GM21423 (cell line): ENCODE measurements at regions not wholly inside any gene's neighbourhood (a gene's known extent, or its start where the extent isn't known, plus 50 kb on each side); places are given as distances from the start of the nearest gene placed in this dataset.
"Not testable (repeated sequence)": the region's sequence is repeated elsewhere in the genome, so short reads cannot be mapped to it uniquely, and the experiment has no call there.

Experiments
- ATAC-seq: cut with Tn5 transposase; IDR thresholded peaks from one replicate; pipeline ENCODE4 v1.9.1; 2021; ENCODE audit warnings: mild to moderate bottlenecking, moderate library complexity; ENCODE audit not compliant: unreplicated experiment

DNA sequence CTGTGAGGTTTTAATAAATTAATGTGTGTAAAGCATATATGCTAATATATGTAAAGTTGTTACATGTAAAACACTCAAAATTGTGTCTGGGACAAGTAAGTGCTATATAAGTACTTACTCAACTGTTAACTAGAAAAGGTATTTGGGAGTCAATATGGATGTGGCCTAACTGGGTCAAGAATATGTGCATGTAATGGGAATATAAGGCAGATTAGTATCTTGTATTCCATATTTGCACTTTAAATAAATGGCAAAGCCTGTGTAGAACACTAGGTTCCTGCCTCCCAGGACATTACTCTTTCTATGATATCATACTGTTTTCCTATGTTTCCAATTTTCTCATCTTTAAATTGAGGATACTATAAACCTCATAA, 270.6 kb downstream of the FBXO8 start:
- no peak for ATAC-seq

DNA sequence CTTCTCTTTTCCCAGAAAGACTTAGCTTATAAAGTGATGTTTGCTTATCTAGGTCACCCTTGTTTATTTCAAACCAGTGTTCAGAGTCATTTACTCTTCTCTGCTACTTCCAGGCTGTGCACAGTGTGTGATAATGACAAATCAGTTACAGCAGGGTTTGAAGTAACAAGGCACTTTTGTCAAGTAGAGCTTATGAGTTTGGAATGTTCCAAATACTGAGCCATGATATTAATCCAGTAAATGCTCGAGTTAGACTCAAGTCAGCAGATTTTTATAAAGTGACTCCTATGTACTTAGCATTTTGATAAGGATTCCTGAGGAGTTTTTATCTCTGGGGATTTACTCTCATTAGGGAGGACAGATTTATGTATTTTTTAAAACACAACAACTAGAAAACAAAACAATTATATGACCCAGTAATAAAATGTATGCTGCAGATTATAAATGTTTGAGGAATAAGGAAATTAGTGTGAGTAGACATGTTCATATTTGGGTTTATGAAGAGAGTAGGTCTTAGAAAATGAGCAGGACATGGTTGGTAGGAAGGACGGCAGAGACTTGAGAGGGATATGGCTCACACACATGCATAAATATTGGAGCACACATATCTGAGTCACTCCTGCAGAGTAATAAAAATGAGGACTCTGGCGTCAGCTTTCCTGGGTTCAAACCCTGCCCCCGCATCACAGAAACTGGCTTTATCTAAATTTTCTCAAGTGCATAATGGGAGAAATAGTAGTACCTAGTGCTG, 271.2 kb downstream of the FBXO8 start:
- ATAC-seq = no peak

DNA sequence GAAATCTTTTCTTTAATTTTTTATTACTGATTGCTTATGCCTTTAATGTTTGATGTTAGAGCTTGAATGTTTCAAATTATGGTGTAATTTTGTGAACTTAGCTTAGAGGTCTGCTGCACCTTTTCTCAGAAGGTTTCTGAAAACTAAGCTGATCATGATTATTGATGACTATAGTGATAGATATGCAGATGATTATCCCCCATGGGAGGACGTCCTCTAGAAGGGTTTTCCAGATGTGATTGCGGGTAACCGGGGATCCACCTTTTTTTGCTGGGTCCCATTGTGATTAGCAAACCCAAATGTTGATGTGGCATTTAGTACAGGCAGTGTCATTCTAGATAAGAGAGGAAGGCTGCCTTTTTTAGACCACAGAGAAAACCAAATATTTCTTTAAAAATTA, 272.9 kb downstream of the FBXO8 start:
- no peak for ATAC-seq

DNA sequence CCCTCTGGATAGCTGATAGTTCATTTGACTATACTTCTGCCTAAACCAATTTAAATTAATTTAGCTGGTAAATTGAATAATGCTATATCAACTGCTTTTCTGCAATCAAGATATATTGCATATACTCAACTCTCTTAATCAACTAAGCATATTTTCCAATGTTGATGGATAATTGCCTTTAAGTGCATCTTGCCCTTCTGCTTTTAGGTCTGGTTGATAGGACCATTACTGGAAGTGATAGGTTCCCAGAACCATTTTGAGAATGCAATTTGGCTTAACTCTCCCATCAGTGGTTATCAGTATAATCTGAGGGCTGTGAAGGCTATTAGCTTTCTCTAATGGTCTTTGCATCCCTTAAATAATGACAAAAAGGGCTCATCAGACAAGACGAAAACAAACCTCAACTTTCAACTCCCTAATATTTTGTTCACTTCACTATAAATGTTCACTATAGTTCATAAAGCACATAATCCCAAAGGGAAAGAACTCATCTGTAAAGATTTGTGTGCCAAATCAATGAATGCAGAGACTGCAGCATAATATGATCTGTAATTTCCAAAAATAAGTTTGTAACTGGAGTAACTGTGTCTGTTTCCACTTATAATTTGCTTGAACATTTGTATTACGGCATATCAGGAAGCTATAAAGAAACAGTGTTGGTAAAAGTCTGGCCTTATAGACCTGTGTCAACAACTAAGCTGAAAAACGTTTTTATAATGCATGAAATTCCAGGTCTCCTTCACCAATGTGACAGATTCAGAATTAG, 273.6 kb downstream of the FBXO8 start:
- no peak for ATAC-seq

DNA sequence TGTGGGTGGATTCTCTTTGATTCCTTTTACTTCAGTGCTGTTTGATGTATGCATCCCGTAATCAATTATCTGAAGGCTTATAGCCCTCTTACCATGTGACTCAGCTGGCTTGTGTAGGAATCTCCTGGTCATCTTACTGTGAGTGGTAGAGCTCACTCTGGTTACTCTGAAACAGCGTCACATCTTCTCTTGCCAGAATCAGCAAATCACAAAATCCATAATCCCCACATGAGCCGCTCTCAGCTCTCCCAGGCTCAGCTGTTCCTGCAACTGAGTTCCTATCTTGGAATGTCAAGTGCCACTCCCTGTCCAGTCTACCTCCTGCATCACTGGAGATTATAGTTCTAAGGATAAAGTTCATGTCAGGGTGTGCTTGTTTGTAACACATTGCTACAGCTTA, 278.0 kb downstream of the FBXO8 start:
- no peak for ATAC-seq

DNA sequence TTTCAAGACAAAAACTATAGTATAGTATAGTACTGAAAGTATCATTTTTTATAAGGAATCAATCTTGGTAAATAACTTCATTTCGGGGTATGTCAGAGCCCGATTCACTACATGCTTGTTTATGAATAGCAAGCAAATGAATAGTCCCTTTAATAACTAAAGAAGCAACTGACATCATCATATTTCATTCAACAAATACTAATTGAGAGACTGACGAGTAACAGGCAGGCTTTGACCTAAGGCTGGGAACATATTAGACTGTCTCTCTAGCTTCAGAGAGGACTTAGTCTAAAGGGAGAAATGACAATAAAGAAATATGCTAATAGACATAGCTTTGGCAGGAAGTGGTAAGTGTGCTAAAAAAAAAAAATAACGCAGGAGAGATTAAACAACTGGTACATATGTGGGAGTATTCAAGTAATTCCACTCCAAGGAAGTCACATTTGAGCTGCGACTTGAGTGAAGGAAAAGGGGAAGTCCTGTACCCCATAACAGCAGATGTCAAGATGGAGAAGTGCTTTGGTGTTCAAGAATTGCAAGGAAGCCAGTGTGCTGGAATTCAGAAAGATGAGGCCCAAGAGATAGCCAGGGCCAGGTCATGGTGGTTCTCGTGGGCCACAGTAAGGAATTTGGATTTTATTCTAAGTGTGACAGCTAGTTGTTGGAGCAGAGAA, 284.9 kb downstream of the FBXO8 start:
- no peak for ATAC-seq

DNA sequence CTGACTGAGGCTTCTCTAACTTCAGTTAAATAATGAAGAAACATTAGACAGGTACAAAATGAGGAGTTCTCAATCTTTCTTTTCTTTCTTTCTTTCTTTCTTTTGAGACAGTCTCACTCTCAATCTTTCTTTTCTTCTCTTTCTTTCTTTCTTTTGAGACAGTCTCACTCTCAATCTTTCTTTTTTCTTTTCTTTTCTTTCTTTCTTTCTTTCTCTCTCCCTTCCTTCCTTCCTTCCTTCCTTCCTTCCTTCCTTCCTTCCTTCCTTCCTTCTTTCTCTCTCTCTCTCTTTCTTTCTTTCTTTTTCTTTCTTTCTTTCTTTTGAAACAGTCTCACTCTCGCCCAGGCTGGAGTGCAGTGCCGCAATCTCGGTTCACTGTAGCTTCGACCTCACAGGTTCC, 287.7 kb downstream of the FBXO8 start:
- not testable (repeated sequence) for ATAC-seq

DNA sequence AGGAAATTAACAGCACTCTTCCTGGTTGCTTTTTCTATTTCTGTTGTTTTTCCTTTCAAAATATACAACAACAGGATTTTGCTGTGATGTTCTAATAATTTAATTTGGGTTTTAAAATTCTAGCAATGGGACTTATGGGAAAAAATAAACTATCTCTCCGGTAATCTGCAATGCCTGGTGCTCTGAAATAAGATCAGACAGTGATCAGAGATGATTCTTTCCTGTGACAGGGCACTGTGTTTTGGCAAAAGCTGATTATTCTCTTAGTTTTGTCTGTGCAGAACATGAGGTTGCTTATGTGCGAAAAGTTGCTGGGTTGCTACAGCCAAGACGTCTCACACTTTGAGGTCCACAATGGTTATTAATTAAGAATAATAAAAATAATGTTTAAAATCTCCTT, 291.7 kb downstream of the FBXO8 start:
- ATAC-seq = no peak

DNA sequence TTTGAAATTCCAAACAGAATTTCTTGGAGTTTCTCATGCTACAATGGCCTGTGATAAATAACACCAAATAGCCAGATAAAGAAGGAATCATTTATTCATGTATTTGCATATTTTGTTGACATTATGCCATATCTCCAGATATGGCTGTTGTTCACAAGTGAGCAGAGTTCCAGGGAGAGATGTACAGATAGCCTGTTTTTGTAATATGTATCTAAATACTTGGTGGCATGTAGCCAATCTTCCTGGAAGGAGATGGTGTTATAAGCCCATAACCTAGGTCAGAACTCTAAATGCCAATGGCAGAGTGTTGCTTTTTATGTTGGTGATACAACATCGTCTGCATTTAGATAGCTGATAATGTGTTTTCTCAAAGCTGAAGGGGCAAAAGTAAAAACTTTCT, 292.2 kb downstream of the FBXO8 start:
- no peak for ATAC-seq

DNA sequence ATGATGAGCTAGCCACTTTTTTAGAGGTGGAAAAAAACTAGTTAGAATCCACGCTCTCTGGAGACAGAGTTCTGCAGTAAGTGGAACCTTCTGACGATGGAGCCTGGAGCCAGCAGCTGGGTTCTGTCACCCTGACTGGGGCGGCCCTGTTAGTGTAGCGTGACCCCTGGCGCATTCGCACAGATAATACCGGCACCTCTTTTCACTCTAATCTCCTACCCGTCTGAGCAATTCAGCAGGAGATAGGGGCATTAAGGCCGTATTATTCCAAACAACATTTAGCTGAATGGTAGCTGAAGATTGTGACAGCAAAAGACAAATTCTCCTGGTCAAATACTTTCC, 292.6 kb downstream of the FBXO8 start:
- ATAC-seq = no peak

DNA sequence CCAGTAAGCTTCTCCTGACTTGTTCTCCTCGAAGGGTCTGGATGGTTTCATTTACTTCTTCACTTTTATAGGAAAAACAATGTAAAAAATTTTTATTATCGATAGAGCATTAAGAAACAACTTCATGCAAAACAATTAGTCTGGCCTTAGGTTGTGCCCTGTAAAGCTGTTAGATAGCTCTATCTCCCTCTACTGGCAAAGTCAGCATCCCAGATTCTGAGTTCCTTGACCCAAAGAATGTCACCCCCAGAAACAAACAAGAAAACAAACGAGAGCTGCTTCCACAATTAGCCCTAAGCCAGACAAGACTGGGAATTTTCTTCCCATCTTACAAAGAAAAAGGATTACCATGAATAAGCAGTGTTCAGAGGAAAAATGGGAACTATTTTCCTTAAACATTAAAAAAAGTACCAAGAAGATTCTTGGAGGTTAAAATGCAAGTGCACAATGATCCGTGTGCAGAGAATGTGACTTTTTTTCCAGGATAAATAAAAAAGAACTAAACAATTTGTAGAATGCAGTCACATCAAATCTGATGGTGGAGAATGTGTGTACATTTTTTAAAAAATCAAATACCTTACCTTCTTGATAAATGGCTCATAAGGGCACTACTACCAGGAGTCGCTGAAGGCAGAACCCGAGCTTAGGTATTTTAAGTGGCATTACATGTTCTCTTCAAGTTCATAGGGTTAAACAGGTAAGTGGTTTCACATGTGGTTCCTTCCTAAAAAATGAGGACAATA, 293.2 kb downstream of the FBXO8 start:
- ATAC-seq = no peak

DNA sequence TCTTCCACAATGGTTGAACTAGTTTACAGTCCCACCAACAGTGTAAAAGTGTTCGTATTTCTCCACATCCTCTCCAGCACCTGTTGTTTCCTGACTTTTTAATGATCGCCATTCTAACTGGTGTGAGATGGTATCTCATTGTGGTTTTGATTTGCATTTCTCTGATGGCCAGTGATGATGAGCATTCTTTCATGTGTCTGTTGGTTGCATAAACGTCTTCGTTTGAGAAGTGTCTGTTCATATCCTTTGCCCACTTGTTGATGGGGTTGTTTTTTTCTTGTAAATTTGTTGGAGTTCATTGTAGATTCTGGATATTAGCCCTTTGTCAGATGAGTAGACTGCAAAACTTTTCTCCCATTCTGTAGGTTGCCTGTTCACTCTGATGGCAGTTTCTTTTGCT, 319.9 kb downstream of the FBXO8 start:
- ATAC-seq = not testable (repeated sequence)

DNA sequence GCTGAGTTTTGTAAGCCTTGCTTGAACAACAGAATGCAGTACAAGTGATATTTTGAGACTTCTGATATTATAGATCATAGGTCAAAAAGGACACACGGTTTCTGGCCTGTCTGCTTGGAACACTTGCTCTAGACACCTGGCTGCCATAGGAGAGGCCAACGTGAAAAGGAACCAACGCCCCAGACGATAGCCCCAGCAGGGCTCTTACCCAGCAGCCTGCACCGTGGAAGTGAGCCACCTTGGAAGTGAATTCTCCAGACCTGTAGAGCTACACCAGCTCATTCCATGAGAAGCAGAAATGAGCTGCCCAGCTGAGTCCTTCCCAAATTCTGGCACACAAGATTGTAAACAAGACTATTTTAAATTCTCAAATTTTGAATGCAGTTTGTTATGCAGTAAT, 323.1 kb downstream of the FBXO8 start:
- no peak for ATAC-seq

DNA sequence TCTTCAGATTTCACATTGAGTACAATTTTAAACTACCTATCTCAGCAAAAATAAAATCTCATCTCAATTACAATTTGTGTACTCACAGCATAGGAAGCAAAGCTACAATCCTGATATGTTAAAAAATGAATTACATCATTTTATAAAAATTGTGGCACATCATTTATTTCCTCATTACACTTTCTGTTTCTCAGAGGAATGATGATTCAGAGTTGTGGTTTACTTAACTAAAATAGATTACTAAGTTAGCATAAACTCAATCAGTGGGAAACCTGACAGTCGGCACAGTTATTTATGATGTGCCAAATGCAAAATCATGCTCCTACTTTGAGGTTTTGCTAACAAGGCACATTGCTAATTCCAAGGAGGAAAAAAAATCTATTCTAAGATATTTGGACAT, 325.0 kb downstream of the FBXO8 start:
- ATAC-seq = no peak

DNA sequence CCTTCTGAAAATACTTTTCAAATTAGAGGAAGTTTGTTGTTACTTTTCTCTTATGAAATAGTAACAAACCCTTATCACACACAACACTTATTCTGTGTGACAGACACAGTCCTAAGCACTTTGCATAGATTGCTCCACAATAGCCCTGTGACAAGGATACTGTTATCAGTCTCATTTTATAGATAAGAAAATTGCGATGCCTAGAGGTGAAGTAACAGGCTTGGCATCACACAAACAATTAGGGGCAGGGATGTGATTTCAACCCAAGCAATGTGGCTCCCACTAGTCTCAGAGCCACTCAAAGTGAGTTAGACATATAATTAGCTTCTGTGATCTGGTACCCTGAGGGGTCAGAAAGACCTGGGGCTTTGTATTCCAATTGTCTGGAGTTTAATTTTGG, 339.9 kb downstream of the FBXO8 start:
- ATAC-seq = no peak

DNA sequence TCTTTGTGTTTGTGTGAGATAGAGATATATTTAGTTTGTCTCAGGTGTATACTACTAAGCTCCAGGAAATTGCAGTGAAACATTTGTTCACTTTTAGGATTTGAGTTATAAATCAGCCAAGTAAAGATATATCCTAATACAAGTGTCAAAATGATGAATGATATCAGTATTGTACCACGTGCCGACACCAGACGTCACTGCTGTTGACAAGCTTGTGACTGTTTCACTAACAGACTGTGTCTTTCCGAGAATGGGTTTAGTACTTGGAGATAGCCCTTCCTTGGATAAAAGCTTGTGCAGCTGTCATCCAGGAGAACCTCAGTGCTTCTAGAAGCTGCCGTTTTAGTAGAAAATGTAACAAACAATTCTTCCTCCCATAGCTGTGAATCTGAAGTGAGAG, 343.3 kb downstream of the FBXO8 start:
- no peak for ATAC-seq

DNA sequence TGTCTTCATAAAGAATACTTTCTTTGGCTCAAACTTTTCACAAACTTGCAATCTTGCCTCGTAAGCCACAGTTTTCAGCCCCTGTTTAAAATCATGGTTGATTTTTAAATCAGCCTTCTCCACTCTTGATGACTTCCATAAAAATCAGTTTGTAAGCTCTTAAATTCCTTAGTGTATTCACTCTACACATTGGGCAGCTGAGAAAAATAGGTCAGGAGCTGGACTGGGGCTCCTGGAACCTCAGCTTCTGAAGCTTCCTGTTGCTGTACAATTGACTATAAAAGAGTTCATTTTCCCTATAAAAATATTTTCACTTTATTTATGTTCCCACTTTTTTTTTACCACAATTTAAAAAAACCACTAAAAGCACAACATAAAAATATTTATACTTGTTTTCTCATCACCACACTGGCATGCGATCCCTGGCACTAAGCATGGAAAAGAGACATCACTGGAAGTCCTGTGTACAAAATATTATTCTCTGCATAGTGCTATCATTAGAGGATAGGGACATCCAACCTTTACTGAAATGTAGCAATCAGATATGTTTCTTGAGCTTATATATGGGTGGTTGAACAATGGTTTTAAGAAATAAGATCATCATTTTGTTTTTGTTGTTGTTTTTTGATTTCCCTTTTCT, 345.7 kb downstream of the FBXO8 start:
- ATAC-seq = no peak

DNA sequence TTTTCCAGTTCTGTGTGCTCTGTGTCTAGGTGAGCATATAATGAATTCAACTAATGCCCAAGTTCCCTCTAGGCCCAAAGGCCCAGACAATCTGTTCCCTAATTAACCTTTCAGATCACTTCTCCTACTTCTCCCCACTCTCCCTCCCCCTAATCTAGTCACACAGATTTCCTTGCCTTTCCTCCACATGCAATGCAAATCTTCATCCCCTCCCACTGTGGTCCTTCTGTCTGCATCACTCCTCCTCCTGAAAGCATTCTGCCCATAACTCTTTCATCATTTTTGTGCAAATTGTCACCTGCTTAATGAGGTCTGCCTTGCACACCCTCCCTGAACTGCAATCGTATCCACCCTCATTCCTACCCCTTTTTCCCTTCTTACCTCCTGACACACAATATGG, 346.6 kb downstream of the FBXO8 start:
- no peak for ATAC-seq

DNA sequence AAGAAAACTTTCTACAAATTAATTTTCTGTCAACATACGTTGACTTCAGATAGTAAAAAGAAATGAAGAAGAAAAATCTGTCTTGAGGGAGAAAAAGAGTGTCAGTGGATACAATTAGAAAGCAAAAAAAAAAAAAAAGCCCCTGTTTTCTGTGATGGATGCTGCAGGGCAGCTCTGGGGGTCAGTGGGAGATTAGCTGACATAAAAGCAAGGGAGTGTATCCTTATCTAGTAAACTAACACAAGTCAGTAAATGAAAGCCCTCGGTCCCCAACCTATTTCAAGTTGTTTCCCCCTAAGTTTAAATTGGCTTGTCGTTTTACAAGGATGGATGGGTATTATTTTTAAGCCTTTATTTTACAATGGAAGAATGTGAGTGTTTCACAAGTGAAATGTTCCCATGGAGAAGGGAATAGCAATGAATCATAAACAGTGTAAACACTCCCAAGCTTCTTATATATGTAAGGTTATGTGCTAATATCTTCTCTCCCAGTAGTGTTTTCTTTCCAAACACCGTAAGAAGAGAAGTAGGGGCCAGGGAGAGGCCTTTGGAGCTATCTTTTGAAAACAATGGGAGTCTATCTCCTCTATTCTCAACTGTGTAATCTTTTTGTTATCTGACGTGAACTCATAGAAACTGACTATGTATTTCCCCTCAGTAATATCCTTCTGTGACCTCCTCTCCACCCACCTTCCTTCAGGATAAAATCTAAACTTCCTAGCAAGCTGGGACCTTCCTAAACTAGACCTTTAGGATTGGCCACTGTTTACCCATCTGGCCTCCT, 347.7 kb downstream of the FBXO8 start:
- no peak for ATAC-seq

DNA sequence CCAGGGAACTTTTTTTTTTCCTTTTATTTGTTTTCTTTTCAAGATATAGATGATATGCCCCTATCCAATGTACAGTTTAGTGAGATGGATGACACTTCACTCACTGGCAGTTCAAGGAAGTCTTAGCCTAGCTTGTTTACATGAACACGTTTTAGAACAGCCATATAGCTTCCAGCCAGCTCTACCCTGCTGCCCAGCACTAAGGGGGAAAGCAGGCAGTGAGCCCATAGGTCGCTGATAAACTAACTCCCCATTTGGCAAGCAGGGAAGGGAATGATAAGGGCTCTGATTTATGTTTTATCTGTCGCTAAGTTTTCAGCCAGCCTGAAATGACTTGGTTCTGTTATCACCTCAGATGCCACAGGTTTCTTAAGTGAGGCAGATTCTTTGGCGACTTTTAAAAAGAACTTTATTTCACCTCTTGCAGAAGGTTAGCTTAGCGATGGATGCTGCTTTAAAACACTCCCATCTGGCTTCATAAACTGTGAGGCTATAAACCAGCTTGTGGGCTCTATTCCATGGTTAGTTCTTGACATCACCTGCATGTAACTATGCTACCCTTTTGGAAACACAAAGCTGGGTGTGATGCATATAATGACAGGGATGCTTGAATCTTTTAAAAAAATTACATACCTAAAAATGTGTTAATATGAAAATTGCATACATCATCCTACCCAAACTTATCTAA, 348.4 kb downstream of the FBXO8 start:
- ATAC-seq = no peak
